Activated T-cell treated with anti-CD3 and anti-CD28 coated beads, Interleukin-2, amount 50 U/mL, for 1 hour (primary cell): ENCODE measurements at regions not wholly inside any gene's neighbourhood (a gene's known extent, or its start where the extent isn't known, plus 50 kb on each side); places are given as distances from the start of the nearest gene placed in this dataset.
"Not testable (repeated sequence)": the region's sequence is repeated elsewhere in the genome, so short reads cannot be mapped to it uniquely, and the experiment has no call there.

Source experiments
- DNase-seq: peaks from one replicate; pipeline ENCODE4 v3.0.0-alpha.2; 2020

GRCh38 chr6:43932259-43933147, 162.5 kb downstream of the VEGFA start:
- DNase-seq = no peak

- DNase-seq = no peak
These were observed 161.2 kb downstream of the VEGFA start for GRCh38 chr6:43931201-43931600.

GRCh38 chr6:43930440-43931154, 160.6 kb downstream of the VEGFA start:
- DNase-seq = no peak

GRCh38 chr6:43929511-43929910, 159.5 kb downstream of the VEGFA start:
- DNase-seq = no peak

GRCh38 chr6:43927532-43928210, 157.7 kb downstream of the VEGFA start:
- no peak for DNase-seq

- no peak for DNase-seq
These were observed 156.9 kb downstream of the VEGFA start for GRCh38 chr6:43926634-43927531.

- not testable (repeated sequence) for DNase-seq
These were observed 155.7 kb downstream of the VEGFA start for GRCh38 chr6:43925636-43926139.

GRCh38 chr6:43924222-43924702, 154.3 kb downstream of the VEGFA start:
- DNase-seq = peak; percentile 39

- DNase-seq = no peak
These were observed 153.6 kb downstream of the VEGFA start for GRCh38 chr6:43923376-43924221.

GRCh38 chr6:43922426-43923375, 152.7 kb downstream of the VEGFA start:
- DNase-seq = no peak

- no peak for DNase-seq
These were observed 151.8 kb downstream of the VEGFA start for GRCh38 chr6:43921548-43922425.

GRCh38 chr6:43921039-43921438, 151.0 kb downstream of the VEGFA start:
- DNase-seq = no peak

GRCh38 chr6:43919774-43920173, 149.8 kb downstream of the VEGFA start:
- DNase-seq = no peak

- DNase-seq = no peak
These were observed 147.9 kb downstream of the VEGFA start for GRCh38 chr6:43917878-43918382.

GRCh38 chr6:43916924-43917877, 147.2 kb downstream of the VEGFA start:
- DNase-seq = no peak

GRCh38 chr6:43915986-43916923, 146.2 kb downstream of the VEGFA start:
- DNase-seq = no peak
